ENCODE measurements at regions not wholly inside any gene's neighbourhood (a gene's known extent, or its start where the extent isn't known, plus 50 kb on each side); places are given as distances from the start of the nearest gene placed in this dataset.
"Not testable (repeated sequence)": the region's sequence is repeated elsewhere in the genome, so short reads cannot be mapped to it uniquely, and the experiment has no call there.

DNA sequence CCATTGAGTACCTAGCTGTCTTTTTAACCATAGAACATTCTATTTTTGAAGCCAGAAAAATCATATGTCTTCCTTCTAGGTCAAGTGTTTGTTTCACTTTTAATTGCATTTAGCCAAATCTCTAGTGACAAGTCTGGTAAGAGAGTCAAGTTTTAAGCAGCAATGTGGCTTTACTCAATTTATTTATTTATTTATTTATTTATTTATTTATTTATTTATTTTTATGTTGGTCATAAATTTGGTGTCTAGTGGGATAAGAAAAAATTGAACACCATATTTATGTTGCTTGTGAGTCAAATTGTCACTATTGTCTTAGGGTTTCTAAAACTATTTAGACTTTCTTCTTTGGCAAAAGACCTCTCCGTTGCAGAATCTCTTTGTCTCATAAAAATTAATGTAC is 174.5 kb upstream of the BCHE start:
- DNase-seq: no peak

DNA sequence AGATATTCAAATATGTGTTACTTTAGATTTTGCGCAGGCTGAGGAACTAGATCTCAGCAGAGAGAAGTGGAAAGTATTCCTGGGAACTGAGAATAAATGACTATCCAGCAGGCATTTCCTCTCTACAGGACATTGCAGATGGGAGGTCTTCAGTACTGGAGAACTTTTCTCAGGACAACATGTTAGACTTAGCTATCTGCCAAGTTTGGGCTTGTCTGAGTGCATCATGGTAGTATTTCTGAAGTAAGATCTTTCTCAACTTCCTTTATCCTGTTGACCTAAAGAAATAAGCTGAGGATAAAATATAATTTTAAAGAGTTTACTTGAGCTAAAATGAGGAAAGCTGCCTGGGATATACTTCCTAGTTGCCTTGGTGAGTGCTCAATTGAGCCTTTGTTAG is 167.9 kb upstream of the BCHE start:
- DNase-seq: no peak

DNA sequence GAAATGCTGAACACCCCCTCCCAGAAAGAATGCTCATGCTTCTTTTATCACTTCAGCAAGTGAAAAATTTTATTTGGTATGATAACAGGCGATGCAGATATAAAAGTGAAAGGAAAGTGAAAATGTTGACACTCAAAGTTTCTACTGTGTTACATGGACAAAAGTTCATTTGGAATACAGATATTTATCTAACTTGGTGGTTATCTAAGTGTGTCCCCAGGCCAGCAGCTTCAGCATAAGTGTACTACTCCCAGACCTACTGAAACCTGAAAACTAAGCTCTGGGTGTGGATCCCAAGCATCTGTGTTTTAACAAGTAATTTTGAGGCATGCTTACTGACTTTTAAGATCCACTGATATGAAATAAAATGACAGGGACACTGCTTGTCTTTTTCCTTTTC is 157.1 kb upstream of the BCHE start:
- DNase-seq: no peak

DNA sequence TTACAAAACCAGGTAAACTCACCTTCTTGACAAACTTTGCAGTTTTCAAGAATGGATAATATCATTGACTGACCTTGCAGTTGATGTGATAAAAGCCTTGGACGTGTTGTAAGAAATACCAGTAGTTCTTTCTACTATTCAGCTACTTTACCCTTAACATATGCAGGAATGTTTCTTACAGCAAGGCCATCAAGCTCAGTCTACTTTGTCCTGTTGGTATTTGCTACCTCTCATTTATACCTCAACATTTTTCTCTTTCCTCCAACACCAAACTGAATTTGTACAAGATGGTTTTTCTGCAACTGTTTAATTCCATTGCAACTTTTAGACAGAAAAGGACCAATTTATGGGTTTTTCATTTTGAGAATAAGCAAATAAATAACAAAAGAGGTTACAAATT is 147.4 kb upstream of the BCHE start:
- no peak for DNase-seq

DNA sequence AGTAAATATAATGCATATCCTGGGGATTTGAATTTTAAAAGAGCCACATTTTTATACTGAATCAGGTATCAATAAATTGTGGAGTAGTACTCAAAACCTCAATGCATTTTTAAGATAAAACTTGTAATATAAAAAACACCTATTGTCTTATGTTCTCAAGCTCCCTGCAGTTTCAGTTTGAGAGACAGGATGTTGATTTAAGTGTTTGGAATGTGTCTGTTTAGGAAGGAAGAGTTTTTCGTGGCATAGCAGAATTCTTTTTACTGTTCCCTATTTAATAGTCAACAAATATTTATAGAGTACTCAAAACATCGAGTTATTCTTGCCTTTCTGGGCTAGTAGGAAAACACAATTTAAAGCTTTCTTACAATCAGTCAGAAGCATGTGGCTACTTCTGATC is 146.1 kb upstream of the BCHE start:
- no peak for DNase-seq

DNA sequence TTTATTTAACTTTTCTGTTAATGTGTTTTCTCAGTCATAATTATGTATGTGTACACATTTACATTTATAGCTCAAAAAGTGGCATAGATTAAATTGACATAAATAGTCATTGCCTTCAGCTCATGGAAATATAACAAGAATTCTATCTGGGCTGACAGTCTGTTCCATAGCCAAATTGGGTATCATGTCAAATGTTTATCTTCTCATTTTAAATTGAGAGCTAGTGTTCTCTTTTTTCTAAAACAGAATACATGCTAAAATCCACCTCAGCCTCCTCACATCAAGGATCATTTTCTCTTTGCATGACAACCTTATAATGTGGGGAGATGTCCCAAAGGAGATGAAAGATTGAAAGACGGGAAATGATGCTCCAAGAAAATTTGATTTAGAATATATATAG is 144.1 kb upstream of the BCHE start:
- DNase-seq: no peak

DNA sequence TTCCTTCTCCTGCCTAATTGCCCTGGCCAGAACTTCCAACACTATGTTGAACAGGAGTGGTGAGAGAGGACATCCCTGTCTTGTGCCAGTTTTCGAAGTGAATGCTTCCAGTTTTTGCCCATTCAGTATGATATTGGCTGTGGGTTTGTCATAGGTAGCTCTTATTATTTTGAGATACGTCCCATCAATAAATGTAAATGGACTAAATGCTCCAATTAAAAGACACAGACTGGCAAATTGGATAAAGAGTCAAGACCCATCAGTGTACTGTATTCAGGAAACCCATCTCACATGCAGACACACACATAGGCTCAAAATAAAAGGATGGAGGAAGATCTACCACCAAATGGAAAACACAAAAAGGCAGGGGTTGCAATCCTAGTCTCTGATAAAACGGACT is 123.6 kb upstream of the BCHE start:
- not testable (repeated sequence) for DNase-seq

DNA sequence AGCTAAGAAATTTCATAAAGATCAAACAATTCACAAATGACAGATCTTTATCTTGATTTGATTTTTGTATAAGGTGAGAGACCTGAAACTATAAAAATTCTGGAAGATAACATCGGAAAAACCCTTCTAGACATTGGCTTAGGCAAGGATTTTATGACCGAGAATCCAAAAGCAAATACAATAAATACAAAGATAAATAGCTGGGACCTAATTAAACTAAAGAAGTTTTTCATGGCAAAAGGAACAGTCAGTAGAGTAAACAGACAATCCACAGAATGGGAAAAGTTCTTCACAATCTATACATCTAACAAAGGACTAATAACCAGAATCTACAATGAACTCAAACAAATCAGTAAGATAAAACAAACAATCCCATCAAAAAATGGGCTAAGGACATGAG is 116.9 kb upstream of the BCHE start:
- no peak for DNase-seq

DNA sequence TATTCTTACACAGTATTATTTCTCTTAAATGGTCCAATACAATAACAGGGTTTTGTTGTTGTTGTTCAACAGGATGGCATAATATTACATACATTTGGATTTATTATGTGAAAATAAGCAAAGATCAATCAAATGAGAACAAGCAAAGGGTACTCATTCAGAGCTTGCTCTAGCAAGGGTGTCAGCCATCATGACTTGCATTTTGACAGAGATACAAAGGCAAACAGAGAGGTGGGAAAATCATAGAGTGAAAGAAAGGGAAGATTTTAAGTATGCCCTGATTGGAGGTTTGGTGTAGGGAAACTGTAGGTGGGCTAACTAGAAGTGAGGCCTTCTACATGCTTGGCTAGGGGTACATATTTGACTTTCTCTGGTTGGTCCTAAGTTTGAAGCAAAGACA is 109.1 kb upstream of the BCHE start:
- DNase-seq: no peak

DNA sequence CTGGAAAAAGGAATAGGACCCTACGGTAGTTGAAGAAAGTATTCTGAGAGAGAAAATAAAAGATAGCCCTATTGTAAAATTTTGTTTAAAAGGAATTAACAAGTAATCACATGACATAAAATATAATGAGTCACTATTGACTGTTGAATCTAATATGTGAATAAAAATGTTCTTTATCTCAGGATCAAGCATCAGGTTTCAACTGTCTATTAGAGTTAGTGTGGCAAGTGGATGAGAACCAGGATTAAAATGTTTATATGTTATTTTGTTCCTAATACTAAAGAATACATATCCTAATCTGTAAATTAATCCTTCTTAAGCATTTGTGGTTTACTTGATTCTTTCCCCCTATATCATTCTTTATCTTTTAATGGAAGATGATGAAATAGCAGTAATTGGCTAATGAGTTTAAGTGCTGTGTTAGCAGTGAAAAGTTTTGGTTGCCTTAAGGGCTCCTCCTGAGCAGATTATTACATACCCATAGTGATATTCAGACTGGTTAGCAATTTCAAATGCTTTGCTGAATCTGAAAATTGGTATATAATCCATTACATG is 101.8 kb upstream of the BCHE start:
- DNase-seq: no peak

DNA sequence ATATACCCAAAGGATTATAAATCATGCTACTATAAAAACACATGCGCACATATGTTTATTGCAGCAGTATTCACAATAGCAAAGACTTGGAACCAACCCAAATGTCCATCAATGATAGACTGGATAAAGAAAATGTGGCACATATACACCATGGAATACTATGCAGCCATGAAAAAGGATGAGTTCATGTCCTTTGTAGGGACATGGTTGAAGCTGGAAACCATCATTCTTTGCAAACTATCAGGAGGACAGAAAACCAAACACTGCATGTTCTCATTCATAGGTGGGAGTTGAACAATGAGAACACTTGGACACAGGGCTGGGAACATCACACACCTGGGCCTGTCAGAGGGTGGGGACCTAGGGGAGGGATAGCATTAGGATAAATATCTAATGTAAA is 98.9 kb upstream of the BCHE start:
- not testable (repeated sequence) for DNase-seq

DNA sequence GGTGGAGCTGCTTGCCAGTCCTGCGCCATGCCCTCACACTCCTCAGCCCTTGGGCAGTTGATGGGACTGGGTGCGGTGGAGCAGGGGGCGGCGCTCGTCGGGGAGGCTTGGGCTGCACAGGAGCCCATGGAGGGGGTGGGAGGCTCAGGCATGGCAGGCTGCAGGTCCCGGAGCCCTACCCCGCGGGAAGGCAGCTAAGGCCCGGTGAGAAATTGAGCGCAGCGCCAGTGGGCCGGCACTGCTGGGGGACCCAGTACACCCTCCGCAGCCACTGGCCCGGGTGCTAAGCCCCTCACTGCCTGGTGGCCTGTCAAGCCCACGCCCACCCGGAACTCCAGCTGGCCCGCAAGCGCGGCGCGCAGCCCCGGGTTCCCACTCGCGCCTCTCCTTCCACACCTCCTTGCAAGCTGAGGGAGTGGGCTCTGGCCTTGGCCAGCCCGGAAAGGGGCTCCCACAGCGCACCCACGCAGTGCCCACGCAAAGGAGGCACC is 87.1 kb upstream of the BCHE start:
- DNase-seq: not testable (repeated sequence)

DNA sequence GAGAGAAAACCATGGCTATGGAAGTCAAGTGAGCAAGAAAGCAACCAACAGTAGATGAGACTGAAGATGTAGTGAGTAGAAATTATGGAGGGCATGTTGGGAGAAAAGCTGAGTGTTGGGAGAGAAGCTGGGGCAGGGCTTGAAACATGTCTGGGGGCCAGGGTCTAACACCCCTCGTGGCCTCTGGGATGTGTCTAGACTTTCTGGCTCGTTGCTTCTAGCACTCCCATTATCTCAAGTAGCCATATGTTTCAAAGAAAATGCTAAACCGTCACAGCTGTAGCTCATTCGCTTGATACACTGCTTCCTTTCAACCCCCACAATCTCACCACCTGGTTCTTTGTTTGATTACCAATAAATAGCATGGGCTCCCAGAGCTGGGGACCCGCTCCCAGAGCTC is 83.8 kb upstream of the BCHE start:
- no peak for DNase-seq

DNA sequence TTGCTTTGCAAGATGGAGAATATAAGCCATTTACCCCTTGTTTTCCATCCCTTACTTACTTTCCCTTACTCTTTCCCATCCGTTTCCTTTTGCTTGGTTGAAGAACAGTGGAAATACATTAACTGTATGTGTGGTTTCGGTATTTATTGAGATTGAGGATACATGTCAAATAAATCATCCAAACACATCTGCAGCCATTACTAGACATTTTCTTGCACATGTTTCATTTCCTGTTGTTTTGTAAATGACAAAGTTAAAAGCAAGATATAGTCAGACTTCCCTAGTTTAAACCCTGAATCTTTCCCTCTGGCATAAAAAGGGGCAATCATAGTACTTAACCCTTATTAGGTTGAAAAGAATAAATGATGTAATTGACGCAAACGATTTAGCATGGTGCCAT is 82.1 kb upstream of the BCHE start:
- DNase-seq: no peak

DNA sequence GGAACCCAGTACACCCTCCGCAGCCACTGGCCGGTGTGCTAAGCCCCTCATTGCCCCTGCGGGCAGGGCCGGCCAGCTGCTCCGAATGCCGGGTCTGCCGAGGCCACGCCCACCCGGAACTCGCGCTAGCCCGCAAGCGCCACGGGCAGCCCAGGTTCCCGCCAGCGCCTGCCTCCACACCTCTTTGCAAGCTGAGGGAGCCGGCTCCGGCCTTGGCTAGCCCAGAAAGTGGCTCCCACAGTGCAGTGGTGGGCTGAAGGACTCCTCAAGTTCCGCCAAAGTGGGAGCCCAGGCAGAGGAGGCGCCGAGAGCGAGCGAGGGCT is 81.4 kb upstream of the BCHE start:
- no peak for DNase-seq

DNA sequence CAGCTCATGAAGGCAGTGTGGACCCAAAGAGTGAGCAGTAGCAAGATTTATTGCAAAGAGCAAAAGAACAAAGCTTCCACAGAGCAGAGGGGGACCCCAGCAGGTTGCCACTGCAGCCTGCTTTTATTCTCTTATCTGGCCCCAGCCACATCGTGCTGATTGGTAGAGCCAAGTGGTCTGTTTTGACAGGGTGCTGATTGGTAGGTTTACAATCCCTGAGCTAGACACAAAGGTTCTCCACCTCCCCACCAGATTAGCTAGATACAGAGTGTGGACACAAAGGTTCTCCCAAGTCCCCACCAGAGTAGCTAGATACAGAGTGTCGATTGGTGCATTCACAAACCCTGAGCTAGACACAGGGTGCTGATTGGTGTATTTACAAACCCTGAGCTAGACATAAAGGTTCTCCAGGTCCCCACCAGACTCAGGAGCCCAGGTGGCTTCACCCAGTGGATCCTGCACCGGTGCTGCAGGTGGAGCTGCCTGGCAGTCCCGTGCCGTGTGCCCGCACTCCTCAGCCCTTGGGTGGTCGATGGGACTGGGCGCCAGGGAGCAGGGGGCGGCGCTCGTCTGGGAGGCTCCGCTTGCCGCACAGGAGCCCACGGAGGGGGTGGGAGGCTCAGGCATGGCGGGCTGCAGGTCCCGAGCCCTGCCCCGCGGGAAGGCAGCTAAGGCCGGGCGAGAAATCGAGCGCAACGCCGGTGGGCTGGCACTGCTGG is 80.9 kb upstream of the BCHE start:
- DNase-seq: not testable (repeated sequence)

DNA sequence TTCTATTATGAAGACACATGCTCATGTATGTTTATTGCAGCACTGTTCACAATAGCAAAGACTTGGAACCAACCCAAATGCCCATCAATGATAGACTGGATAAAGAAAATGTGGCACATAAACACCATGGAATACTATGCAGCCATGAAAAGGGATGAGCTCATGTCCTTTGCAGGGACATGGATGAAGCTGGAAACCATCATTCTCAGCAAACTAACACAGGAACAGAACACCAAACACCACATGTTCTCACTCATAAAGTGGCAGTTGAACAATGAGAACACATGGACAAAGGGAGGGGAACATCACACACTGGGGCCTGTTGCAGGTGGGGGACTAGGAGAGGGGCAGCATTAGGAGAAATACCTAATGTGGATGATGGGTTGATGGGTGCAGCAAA is 77.9 kb upstream of the BCHE start:
- not testable (repeated sequence) for DNase-seq

DNA sequence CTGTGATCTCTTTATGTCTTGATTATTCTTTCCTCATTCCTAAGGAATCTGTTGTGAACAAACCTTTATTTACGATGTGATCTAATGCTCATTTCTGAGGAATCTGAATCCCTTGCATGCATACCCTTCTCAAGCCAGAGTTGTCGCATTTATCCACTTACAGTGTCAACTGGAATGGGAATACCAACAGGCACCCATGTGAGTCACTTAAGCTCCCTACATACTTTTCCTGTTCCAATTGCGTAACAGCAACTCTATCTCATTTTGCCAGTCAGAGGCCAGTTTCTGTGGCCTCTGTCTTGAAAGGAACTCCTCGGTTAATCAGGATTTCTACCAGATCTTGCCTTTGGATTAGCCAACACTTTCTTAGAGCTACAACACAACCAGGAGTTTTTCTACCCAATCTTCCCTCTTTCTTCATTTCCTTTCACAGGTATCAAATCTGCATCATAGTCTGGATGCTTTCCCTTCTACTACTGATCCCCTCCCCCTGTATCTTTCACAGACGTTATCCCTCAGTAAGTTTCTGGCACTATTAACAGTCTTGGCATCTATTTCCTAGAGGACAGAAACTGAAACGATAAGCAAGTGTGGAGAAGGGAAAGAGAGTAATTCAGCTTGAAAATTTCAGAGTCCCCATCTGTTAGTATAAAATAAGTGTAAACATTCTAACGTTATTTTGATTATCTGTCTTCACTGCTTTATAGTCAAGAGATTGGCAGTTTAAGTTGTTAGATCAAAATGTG is 66.8 kb upstream of the BCHE start:
- no peak for DNase-seq

DNA sequence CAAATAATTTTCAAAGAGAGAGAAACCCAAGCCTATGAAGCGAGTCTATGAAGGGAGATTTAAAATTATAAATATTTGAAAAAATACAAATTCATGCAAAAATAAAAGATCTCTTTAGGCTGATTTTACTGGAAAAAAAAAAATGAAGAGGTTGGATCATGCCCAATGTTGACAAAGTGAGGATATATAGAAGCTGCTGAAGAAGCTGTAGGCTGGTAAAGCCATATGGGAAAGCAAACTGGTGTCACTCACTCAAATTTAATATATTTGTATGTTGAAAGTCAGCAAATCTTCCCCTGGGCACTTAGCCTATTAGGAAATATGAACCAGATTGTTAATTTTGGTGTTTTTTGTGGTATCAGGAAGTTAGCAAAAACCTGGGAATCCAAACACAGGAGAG is 61.8 kb upstream of the BCHE start:
- no peak for DNase-seq

DNA sequence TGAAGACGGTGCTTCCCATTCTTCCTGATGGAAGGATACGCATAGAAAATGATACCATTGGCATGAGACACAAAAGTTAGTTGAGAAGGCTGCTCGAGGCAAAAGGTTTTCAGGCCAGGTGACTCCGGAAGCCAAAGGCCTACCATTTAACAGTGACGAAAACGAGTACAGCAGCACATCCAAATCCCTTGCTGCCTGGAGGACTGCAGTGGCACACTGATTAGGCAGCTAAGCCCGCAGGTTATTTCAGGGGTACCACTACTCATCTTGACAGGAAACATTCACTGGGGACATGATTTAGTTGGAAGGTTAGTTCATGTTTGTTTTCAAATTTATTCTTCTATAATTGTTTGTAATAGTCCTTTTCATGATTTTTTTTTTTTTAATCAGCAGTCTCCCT is 59.9 kb upstream of the BCHE start:
- no peak for DNase-seq

DNA sequence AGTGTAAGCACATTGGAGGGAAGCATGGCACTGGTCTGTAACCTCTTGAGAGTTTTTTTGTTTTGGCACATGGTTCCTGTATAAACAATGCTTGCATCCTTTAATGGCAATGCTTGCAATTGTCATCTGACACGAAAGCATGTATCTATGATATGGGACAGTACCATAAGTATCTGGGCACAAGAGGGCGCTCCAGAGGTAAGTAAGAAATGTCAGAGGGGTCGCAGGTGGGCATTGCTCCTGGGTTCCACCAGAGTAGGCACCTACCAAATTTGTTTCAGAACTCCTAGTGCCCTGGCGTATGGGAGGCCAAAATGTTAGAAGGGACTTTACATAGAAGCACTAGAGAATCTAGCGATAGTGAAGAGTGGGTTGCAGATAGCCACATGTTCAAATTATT is 58.7 kb upstream of the BCHE start:
- DNase-seq: peak; percentile 24

DNA sequence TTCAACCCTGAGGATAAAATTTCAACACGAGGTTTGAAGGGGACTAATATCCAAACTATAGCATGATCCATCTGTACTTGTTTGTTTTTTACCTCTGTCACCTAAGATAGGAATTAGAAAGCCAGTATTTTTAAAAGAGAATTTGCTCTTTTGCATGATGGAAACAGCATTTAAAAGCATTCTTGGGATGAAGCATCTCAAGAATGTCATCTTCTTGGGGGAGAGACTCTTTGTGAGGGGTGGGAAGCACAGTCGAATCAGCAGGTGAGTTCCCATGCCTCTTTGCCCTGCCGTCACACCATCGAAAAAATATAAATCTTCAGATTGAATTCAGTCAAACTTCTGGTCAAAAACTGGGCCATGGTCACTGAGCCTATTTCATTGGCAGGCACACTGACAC is 55.3 kb upstream of the BCHE start:
- DNase-seq: no peak
